GM23338 (cell line): ENCODE measurements at regions not wholly inside any gene's neighbourhood (a gene's known extent, or its start where the extent isn't known, plus 50 kb on each side); places are given as distances from the start of the nearest gene placed in this dataset.

ENCODE experiments used
- CREB1 ChIP-seq: fragments of 250-450 bp; sonication (Bioruptor Pico); IDR thresholded peaks from 2 replicates; pipeline ENCODE4 v1.5.0; 2020; ENCODE audit warnings: low read depth, mild to moderate bottlenecking, moderate library complexity
- CTCF ChIP-seq, 2 experiments: fragments of 200-600 bp in 1 of 2; sonication (generic) in 1 of 2; conservative IDR thresholded peaks; 2 replicates each; pipeline versions ENCODE4 v1.5.1 to v1.6.1; 2016 to 2017; ENCODE audit warnings: antibody characterized with exemption in 2 of 2, low read depth in 2 of 2, mild to moderate bottlenecking in 2 of 2, moderate library complexity in 1 of 2
- EZH2 ChIP-seq: fragments of 200-600 bp; sonication (generic); IDR thresholded peaks from one replicate; pipeline ENCODE4 v1.8.0; 2017; ENCODE audit warnings: antibody characterized with exemption, mild to moderate bottlenecking, low read depth; ENCODE audit not compliant: unreplicated experiment
- EZH2phosphoT487 ChIP-seq: fragments of 200-600 bp; sonication (generic); IDR thresholded peaks from one replicate; pipeline ENCODE4 v1.8.1; 2018; ENCODE audit warnings: antibody characterized with exemption; ENCODE audit not compliant: unreplicated experiment
- JUNB ChIP-seq: IDR thresholded peaks from one replicate; pipeline ENCODE4 v1.6.1; 2016; ENCODE audit warnings: antibody characterized with exemption; ENCODE audit not compliant: unreplicated experiment
- NANOG ChIP-seq: IDR thresholded peaks from 2 replicates; pipeline ENCODE4 v1.6.1; 2016; ENCODE audit warnings: antibody characterized with exemption, borderline replicate concordance
- POLR2AphosphoS5 ChIP-seq: IDR thresholded peaks from 2 replicates; pipeline ENCODE4 v1.6.1; 2016; ENCODE audit warnings: antibody characterized with exemption, low read depth
- REST ChIP-seq: IDR thresholded peaks from one replicate; pipeline ENCODE4 v1.6.1; 2018; ENCODE audit warnings: antibody characterized with exemption; ENCODE audit not compliant: unreplicated experiment
- ZNF114 ChIP-seq: fragments of 250-450 bp; sonication (Bioruptor Pico); IDR thresholded peaks from 2 replicates; pipeline ENCODE4 v1.5.0; 2020; ENCODE audit warnings: mild to moderate bottlenecking, moderate library complexity
- ZNF331 ChIP-seq: fragments of 250-450 bp; sonication (Bioruptor Pico); IDR thresholded peaks from 2 replicates; pipeline ENCODE4 v1.5.0; 2020; ENCODE audit warnings: low read depth, mild to moderate bottlenecking, moderate library complexity
- TF ChIP-seq, protein P1 (sequence below): IDR thresholded peaks from 2 replicates; pipeline ENCODE4 v1.6.1; 2016; ENCODE audit warnings: antibody characterized with exemption

DNA sequence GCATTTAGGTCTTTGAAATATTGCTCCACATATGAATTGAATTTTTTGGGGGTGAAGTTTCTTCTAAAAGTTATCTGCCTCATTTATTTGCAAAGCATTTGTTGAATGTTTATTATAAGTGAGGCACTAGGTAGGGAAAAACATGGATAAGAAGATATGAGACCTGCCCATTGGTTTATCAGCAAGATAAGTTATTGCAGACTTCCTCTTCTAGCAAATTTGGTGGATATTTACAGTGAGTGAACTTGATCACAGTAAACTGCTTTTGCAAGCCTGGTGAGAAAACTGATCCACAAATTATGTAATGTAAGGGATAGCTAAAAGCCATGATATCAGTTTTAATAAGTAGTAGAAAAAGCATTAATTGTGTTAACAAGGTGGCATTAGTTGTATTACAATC, 364.8 kb downstream of the SOCS6 start:
- no peak for TF ChIP-seq CTCF (conservative IDR thresholded peaks at IDR 0.05; ENCODE audit: low read depth in 2 of 2)
- no peak for TF ChIP-seq EZH2
- no peak for TF ChIP-seq POLR2AphosphoS5
- no peak for TF ChIP-seq EZH2phosphoT487
- no peak for TF ChIP-seq ZNF114 (CRISPR knock-in tag)
- TF ChIP-seq REST = no peak
- TF ChIP-seq JUNB = no peak
- no peak for TF ChIP-seq ZNF331 (CRISPR knock-in tag)
- TF ChIP-seq NANOG = no peak
- TF ChIP-seq CREB1 = no peak
- TF ChIP-seq, protein P1, sequence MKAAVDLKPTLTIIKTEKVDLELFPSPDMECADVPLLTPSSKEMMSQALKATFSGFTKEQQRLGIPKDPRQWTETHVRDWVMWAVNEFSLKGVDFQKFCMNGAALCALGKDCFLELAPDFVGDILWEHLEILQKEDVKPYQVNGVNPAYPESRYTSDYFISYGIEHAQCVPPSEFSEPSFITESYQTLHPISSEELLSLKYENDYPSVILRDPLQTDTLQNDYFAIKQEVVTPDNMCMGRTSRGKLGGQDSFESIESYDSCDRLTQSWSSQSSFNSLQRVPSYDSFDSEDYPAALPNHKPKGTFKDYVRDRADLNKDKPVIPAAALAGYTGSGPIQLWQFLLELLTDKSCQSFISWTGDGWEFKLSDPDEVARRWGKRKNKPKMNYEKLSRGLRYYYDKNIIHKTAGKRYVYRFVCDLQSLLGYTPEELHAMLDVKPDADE = no peak
